Nephron (organoid): ENCODE measurements at regions not wholly inside any gene's neighbourhood (a gene's known extent, or its start where the extent isn't known, plus 50 kb on each side); places are given as distances from the start of the nearest gene placed in this dataset.

Experiments used
- H3K27ac Mint-ChIP-seq, 3 experiments: 2 replicates each; pipeline ENCODE4 v1.8.0; 2020; ENCODE audit warnings: mixed read lengths in 3 of 3, mild to moderate bottlenecking in 2 of 3, moderate library complexity in 1 of 3
- H3K27me3 Mint-ChIP-seq: 2 replicates; pipeline ENCODE4 v1.8.0; 2021; ENCODE audit warnings: low read depth, mild to moderate bottlenecking, moderate library complexity, mixed read lengths
- H3K36me3 Mint-ChIP-seq: 2 replicates; pipeline ENCODE4 v1.8.0; 2020; ENCODE audit warnings: low read depth, mixed read lengths
- H3K4me1 Mint-ChIP-seq: 2 replicates; pipeline ENCODE4 v1.8.0; 2020; ENCODE audit warnings: mixed read lengths
- H3K4me3 Mint-ChIP-seq, 3 experiments: 2 replicates each; pipeline ENCODE4 v1.8.0; 2020; ENCODE audit warnings: mild to moderate bottlenecking in 3 of 3, mixed read lengths in 3 of 3, moderate library complexity in 2 of 3
- H3K9me3 Mint-ChIP-seq: 2 replicates; pipeline ENCODE4 v1.8.0; 2020; ENCODE audit warnings: mixed read lengths
- TF ChIP-seq, protein P1 (sequence below), 3 experiments: fragments of 200-600 bp; sonication (generic); IDR thresholded peaks; one replicate each; pipeline ENCODE4 v1.5.0; 2021; ENCODE audit warnings: antibody characterized with exemption in 3 of 3; ENCODE audit not compliant: unreplicated experiment in 3 of 3

DNA sequence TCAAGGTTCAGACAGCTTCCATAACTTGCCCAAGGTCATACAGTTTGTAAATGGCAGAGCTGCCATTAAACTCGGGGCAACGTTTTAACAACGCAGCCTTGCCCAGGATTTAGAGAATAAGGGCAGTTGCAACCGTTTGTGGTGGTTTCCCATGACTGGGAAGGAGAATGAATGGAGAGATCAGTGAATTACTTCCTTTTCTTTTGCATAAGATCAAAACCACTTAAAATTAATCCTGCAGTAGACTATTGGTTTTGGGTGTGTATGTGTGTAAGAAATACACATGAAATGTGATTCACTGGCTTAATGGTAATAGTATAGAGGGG lies 179.1 kb upstream of the MIR17HG start:
- TF ChIP-seq, protein P1, sequence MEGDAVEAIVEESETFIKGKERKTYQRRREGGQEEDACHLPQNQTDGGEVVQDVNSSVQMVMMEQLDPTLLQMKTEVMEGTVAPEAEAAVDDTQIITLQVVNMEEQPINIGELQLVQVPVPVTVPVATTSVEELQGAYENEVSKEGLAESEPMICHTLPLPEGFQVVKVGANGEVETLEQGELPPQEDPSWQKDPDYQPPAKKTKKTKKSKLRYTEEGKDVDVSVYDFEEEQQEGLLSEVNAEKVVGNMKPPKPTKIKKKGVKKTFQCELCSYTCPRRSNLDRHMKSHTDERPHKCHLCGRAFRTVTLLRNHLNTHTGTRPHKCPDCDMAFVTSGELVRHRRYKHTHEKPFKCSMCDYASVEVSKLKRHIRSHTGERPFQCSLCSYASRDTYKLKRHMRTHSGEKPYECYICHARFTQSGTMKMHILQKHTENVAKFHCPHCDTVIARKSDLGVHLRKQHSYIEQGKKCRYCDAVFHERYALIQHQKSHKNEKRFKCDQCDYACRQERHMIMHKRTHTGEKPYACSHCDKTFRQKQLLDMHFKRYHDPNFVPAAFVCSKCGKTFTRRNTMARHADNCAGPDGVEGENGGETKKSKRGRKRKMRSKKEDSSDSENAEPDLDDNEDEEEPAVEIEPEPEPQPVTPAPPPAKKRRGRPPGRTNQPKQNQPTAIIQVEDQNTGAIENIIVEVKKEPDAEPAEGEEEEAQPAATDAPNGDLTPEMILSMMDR (IDR thresholded peaks at IDR 0.05; ENCODE audit: unreplicated experiment in 3 of 3) = no peak

DNA sequence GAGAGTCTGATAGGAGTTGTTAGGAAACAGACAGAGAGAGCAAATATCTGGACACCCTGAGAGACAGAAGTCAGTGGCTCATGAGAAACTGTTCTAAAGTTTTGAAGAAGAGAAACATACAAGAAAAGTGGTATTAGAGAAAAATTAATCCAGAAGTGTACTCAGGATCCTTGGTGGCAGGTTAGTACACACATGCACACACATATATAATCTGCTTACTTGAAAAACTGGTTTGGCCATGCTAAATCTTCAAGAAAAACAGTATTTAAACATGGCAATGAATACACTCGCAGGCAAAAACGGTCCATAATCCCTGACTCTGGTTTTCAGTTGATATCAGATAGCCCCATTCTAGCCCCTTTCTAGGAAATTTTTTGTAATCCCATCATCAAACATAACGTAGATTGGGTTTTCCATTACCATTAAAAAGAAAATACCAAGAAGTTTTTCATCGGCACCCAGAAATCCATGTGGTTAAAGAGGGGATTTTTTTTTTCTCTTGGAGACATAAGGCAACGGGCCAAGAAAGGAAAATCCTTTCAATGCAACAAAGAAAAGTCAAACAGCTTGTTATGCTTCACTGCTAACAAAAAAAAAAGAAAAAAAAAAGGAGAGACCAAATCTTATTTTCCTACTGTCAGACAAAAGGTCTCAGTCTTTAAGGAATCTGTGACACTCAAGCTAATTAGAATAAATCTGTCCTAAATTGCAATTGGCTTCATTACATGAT lies 178.0 kb upstream of the MIR17HG start:
- H3K9me3 Mint-ChIP-seq = peaks cover 4% of the 10 kb centered on the region
- peak overlapping the region; percentile 77 to 94 (median 92) for H3K27ac Mint-ChIP-seq
- H3K4me3 Mint-ChIP-seq = no peak overlapping the region

More for the DNA sequence above, 179.1 kb upstream of the MIR17HG start:
- Mint-ChIP-seq H3K27me3 (peaks cover 10% of the 10 kb centered on the region), H3K36me3 (no peaks in the 10 kb centered on the region), H3K4me1 (peaks cover 20% of the 10 kb centered on the region), H3K9me3 (peaks cover 3% of the 10 kb centered on the region), H3K4me3 (no peak overlapping the region), H3K27ac (peak overlapping the region; percentile 63 to 94 (median 63))

DNA sequence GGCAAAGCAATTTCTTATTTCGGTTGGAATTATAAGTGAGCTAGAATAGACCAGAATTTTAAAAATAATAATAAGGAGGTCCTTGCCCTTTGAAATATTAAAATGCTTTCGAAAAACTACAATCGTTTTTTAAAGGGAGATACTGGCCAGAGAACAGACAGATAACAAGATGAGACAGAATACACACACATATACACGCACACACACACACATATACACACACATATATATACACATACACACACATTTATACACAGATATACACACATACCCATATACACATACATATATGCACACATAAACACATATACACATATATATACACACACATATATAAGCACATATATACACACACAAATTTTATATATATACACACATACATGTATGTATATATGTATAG lies 175.3 kb upstream of the MIR17HG start:
- H3K9me3 Mint-ChIP-seq = peaks cover 11% of the 10 kb centered on the region

More for the DNA sequence above, 178.0 kb upstream of the MIR17HG start:
- H3K36me3 Mint-ChIP-seq = no peaks in the 10 kb centered on the region
- H3K27me3 Mint-ChIP-seq = peaks cover 8% of the 10 kb centered on the region
- peaks cover 20% of the 10 kb centered on the region for H3K4me1 Mint-ChIP-seq
- TF ChIP-seq, protein P1 (IDR thresholded peaks at IDR 0.05; ENCODE audit: unreplicated experiment in 3 of 3) = no peak

DNA sequence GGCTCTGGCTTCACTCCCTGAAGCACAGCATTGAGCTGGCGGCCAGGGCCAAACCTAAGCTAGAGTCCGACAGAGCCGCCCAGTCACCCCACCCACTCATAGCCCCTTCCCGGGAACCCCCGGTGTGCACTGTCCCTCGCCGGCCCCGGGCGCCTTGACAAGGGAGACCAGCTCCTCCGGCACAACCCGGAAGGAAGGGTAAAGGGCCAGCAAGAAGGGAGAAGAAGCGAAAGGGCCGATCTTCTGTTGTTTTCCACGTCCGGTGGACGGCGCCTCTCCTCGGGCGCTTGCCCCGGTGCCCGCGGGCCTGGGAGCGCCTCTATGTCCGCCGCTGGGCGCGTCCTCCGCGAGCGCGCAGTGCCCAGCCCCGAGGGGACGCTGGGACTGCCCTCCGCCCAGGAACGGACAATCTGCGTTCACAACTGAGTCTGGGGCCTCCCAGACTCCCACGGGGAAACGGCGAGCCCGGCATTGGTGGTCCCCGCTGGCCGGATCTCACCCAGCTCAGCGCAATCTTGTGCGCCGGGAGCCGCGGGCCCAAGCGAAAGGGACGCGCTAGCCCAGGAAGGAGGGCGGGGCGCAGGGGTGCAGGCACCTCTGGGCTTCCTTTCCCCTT lies 172.5 kb upstream of the MIR17HG start:
- H3K4me1 Mint-ChIP-seq = peaks cover 4% of the 10 kb centered on the region
- no peak overlapping the region for H3K27ac Mint-ChIP-seq
- TF ChIP-seq, protein P1 (IDR thresholded peaks at IDR 0.05; ENCODE audit: unreplicated experiment in 3 of 3) = no peak
- peak overlapping the region in 2 of 3 experiments; percentile 38 to 63 for H3K4me3 Mint-ChIP-seq
- peaks cover 18% of the 10 kb centered on the region for H3K27me3 Mint-ChIP-seq
- peaks cover 11% of the 10 kb centered on the region for H3K9me3 Mint-ChIP-seq
- H3K36me3 Mint-ChIP-seq = peaks cover 4% of the 10 kb centered on the region

More for the DNA sequence above, 175.3 kb upstream of the MIR17HG start:
- no peak overlapping the region for H3K4me3 Mint-ChIP-seq
- TF ChIP-seq, protein P1 (IDR thresholded peaks at IDR 0.05; ENCODE audit: unreplicated experiment in 3 of 3) = no peak
- H3K4me1 Mint-ChIP-seq = peaks cover 20% of the 10 kb centered on the region
- H3K27me3 Mint-ChIP-seq = peaks cover 18% of the 10 kb centered on the region
- H3K36me3 Mint-ChIP-seq = peaks cover 4% of the 10 kb centered on the region
- no peak overlapping the region for H3K27ac Mint-ChIP-seq

DNA sequence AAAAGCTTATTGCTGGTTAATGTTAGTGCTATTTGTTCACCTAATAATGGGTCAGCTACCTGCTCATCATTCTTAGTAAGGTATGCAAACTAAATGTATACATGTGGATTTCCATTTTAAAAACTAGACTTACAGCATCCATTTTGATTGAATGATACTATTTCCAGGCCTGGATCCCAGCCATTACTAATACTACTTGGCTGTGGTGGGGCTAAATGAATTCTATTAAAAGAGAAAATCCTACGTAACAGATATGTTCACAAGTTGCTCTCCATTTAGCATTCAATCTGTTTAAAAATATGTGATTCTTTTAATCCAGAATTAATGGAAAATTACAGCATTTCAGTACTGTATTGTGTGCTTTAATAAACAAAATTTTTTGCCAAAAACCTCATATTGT lies 169.4 kb upstream of the MIR17HG start:
- Mint-ChIP-seq H3K27ac (no peak overlapping the region), H3K27me3 (peaks cover 21% of the 10 kb centered on the region), H3K36me3 (peaks cover 4% of the 10 kb centered on the region), H3K4me1 (peaks cover 7% of the 10 kb centered on the region), H3K4me3 (no peak overlapping the region), H3K9me3 (peaks cover 11% of the 10 kb centered on the region)
- TF ChIP-seq, protein P1 (IDR thresholded peaks at IDR 0.05; ENCODE audit: unreplicated experiment in 3 of 3) = no peak
